GM12873 (cell line): ENCODE measurements at regions not wholly inside any gene's neighbourhood (a gene's known extent, or its start where the extent isn't known, plus 50 kb on each side); places are given as distances from the start of the nearest gene placed in this dataset.

ENCODE experiments used
- TF ChIP-seq, protein P1 (sequence below): IDR thresholded peaks from 2 replicates; pipeline ENCODE4 v1.5.1; 2012; ENCODE audit warnings: low read depth, mild to moderate bottlenecking, moderate library complexity, low read length, control low read depth; ENCODE audit not compliant: insufficient read depth; ENCODE audit errors: missing control alignments

DNA sequence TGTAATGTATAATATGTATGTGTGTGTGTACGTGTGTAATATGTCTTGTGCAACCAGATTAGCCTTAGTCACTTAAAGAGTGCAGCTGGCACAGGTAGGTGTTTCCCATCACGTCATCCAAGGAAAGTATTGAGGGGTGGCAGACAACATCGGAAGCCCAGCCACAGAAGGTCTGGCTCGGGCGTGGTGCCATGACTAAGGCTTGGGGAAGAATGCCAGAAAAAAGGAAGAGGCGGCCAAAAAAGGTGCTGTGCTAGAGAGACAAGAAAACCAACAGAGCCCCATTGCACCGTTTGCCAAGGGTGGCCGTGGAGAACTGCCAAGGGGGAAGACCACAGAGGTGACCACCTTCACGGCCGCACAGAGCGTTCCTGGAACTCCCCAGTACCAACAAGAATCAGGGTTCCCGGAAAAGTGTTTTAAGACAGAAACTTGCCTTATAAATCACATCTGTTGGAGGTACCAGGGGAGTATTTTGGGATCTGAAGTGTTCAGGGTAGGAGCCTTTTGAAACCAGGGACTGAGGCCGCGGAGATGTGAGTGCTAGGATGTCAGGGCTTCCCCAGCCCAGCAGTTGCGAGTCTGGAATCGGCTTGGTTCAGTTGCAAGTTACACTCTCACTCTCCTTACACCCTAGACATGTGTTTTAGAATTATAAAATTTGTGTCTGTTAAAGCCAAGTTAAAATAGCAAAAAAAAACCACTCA is 131.2 kb upstream of the DYRK2 start:
- TF ChIP-seq, protein P1, sequence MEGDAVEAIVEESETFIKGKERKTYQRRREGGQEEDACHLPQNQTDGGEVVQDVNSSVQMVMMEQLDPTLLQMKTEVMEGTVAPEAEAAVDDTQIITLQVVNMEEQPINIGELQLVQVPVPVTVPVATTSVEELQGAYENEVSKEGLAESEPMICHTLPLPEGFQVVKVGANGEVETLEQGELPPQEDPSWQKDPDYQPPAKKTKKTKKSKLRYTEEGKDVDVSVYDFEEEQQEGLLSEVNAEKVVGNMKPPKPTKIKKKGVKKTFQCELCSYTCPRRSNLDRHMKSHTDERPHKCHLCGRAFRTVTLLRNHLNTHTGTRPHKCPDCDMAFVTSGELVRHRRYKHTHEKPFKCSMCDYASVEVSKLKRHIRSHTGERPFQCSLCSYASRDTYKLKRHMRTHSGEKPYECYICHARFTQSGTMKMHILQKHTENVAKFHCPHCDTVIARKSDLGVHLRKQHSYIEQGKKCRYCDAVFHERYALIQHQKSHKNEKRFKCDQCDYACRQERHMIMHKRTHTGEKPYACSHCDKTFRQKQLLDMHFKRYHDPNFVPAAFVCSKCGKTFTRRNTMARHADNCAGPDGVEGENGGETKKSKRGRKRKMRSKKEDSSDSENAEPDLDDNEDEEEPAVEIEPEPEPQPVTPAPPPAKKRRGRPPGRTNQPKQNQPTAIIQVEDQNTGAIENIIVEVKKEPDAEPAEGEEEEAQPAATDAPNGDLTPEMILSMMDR: no peak

DNA sequence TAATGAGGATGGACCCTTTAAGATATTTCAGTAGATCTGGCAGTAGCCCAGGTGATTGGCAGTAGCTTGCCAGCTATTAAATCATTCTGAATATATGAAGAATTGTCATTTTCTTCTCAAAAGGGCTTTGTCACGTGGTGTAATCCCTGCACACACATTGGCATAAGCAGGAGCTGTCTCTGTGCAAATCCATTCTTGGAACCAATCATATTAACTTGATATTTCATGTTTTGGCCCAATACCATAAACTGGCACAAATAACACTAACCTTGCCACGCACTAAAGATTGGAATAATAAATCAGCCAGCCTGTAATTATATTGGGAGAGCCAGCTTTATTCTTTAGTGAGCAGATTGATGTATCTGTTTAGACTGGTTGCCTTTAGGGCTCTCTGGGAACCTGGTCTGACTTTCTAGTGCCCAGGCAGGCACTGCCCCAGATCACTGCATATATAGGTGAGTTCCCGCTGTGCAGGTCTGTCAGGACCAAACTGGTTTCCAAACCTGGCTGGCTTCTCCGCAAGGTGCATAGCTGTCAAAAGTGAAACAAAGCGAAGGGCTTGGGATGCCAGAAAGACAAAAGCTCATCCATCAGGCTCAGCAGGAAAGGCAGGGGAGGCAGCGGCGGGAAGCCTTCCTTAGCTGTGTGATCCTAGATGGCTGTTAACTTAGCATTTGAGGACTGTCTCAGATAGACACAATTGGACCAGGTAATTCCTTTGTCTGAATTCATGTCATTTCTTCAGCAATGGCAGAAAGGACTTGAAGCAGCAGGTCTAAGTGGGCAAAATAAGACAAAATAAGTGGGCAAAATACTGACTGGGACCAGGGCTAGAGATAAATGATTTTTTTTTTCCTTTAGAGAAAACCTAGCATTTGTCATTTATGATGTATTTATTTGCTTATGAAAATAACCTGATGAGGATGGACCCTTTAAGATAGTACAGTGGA is 128.8 kb upstream of the DYRK2 start:
- TF ChIP-seq, protein P1: no peak

DNA sequence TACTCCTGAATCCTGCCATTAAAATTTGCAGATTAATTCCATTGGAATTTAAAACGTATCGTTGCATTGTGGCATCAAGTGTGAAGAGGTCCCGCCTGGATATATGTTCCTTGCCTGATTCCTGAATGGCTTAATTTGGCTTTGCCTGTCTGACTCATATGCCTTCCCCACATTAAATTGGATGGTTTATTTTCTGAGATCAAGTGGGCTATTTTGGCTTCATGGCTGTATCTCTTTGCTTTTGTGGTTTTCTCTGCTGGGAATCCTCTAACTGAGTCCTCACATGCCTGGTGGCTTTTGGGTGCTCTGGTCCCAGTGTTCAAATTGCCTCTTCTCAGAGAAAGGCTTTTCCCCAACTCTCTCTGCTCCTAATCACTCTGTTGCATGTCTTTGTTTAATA is 127.9 kb upstream of the DYRK2 start:
- TF ChIP-seq, protein P1: no peak

DNA sequence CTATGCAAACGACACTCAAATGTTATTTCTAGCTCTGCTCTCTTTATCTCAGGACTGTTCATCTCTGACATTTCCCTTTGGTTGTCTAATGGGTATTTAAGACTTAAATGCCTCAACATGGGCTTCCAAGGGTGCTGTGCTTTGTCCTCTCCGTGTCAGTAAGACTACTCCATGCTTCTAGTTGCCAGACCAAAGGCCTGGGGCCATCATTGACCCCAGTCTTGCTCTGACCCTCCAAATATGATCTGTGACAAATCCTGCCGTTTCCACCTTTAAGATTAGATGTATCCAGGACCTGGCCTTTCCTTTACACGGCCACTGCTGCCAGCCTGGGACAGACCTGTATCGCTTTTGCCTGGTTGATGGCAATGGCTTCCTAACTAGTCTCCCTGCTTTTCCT is 126.3 kb upstream of the DYRK2 start:
- TF ChIP-seq, protein P1: no peak

GRCh38 chr12:67523538-67523937 is 125.0 kb upstream of the DYRK2 start:
- TF ChIP-seq, protein P1: no peak

DNA sequence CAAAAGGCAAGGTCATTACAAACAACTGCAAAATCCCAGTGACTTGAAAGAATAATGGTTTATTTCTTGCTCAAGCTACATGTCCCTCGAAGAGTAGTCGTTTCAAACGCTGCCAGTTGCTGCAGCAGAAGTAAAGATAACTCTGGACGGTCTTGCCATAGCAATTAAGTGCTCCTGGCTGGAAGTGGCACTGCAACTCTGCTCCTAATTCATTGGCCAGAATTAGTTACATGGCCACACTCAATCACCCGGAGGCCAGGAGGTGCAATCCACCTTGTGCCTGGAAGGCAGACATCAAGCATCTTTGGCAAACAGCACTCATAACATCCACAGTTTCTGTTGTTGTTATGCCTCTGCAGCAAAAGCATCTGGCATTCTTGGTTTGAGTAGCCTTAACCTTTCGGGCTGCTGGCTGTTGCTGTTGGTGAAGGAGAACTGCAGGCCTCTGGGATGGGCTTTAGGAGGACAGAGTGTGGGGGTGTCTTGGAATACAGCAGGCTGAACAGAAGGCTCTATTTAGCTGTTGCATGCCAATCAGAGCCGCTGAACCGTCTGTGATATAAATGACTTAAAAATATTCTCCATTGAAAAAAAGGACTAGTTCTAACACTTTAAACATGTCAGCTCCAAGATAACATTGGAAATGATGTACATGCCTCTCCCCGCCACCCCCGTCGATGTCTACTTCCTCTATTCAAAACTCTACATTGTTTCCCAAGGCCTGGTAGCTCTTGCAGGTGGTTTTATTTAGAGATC is 123.5 kb upstream of the DYRK2 start:
- TF ChIP-seq, protein P1: no peak

DNA sequence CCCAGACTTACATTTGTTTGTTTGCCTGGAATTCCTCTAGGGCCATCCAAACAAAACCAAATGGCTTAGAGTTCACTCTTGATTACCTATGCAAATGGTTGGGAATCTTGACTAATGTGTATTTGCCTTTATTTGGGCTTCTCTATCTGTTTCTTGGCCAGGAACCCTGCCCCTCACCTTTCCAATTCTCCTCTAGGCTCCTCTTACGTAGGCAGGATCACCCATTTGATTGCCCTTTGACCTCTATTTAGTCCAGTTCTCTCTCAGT is 123.0 kb upstream of the DYRK2 start:
- TF ChIP-seq, protein P1: no peak
